ENCODE measurements at regions not wholly inside any gene's neighbourhood (a gene's known extent, or its start where the extent isn't known, plus 50 kb on each side); places are given as distances from the start of the nearest gene placed in this dataset.

DNA sequence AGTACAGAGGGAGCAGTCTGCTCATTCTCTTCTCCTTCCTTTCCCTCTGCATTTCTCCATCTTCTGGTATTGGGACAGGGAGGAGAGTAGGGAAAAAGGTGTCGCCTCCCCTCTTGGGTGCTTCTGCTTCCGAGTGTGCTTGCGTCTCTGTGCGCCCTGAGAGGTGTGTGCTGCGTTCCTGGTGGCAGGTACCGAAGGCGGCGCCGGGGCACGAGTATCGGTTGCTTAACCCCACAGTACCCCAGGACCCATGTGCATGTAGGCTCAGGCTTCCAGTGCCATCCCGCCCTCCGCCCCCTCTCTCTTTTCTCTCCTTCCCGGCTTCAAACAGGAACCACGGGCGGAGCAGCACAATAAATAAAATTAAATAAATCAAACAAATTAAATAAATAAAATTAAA lies 169.3 kb upstream of the GLI3 start:
- POLR2A ChIA-PET: no interaction called here
- no peaks in the 10 kb centered on the region for H3K36me3 ChIP-seq (replicated peaks in 1 of 2; ENCODE audit: control insufficient read depth in 1 of 2, insufficient read depth in 2 of 2, low read length in 1 of 2)
- H3K79me2 ChIP-seq (ENCODE audit: insufficient read depth): no peaks in the 10 kb centered on the region
- H3K4me3 ChIP-seq (ENCODE audit: low read depth in 2 of 2, low read length in 1 of 2): no peak overlapping the region
- no peak overlapping the region for H3K27ac ChIP-seq (ENCODE audit: low read depth in 2 of 2, low read length in 1 of 2)
- H3K9me2 ChIP-seq: no peaks in the 10 kb centered on the region
- no peaks in the 10 kb centered on the region for H3F3A ChIP-seq (replicated peaks; ENCODE audit: insufficient read depth)
- no peaks in the 10 kb centered on the region for H3K9me3 ChIP-seq
- H3K4me1 ChIP-seq (ENCODE audit: control insufficient read depth in 1 of 2, insufficient read depth in 2 of 2, low read depth in 1 of 2, low read length in 1 of 2): no peaks in the 10 kb centered on the region
- H3K27me3 ChIP-seq (ENCODE audit: insufficient read depth): peaks cover 27% of the 10 kb centered on the region
- DNase-seq: no peak
- H3K9ac ChIP-seq: no peak overlapping the region
- H3K4me2 ChIP-seq: no peak overlapping the region
- WGBS (ENCODE audit: low lambda C conversion rate): 8% methylated on average over 16 of the region's 16 CpGs
- H4K20me1 ChIP-seq (ENCODE audit: insufficient read depth): no peaks in the 10 kb centered on the region
- TF ChIP-seq FOXM1 (IDR thresholded peaks at IDR 0.05; ENCODE audit: low read depth): no peak
- no peak for TF ChIP-seq SIN3A (IDR thresholded peaks at IDR 0.05; ENCODE audit: borderline replicate concordance, low read depth, low read length)
- no peak for TF ChIP-seq CHD2 (IDR thresholded peaks at IDR 0.05; ENCODE audit: low read length, partially characterized antibody)
- TF ChIP-seq GABPA (IDR thresholded peaks at IDR 0.05; ENCODE audit: low read depth): no peak
- TF ChIP-seq ZBTB33 (IDR thresholded peaks at IDR 0.05; ENCODE audit: borderline replicate concordance, low read depth): no peak
- no peak overlapping the region for H2AFZ ChIP-seq (ENCODE audit: low read depth)
- CTCF ChIA-PET: no interaction called here

DNA sequence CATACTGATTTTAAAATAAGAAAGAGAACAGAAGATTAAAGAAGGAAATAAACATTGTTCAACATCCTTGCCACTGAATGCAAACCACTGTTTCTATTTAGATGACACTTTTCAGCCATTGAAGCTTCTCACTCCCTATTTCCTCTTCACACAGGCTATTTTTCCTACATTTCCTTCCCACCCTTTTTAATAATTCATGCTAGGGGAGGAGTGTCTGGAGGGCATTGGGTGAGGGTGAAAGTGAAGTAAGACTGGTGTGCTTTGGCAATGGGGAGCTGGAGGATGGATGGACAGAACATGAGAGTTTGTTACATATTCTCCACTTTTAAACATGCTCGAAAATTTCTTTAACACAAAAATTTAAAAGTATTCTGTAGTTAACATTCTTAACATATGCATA lies 168.8 kb upstream of the GLI3 start:
- Histone ChIP-seq H4K20me1 (ENCODE audit: insufficient read depth) (no peaks in the 10 kb centered on the region), H3K36me3 (replicated peaks in 1 of 2; ENCODE audit: control insufficient read depth in 1 of 2, insufficient read depth in 2 of 2, low read length in 1 of 2) (no peaks in the 10 kb centered on the region), H3K4me1 (ENCODE audit: control insufficient read depth in 1 of 2, insufficient read depth in 2 of 2, low read depth in 1 of 2, low read length in 1 of 2) (no peaks in the 10 kb centered on the region), H3K4me2 (no peak overlapping the region), H3K79me2 (ENCODE audit: insufficient read depth) (no peaks in the 10 kb centered on the region), H3K27me3 (ENCODE audit: insufficient read depth) (peaks cover 31% of the 10 kb centered on the region), H3K9me3 (no peaks in the 10 kb centered on the region), H3K27ac (ENCODE audit: low read depth in 2 of 2, low read length in 1 of 2) (no peak overlapping the region), H3K9ac (no peak overlapping the region), H3F3A (replicated peaks; ENCODE audit: insufficient read depth) (no peaks in the 10 kb centered on the region), H3K9me2 (no peaks in the 10 kb centered on the region), H2AFZ (ENCODE audit: low read depth) (no peak overlapping the region), H3K4me3 (ENCODE audit: low read depth in 2 of 2, low read length in 1 of 2) (no peak overlapping the region)
- CTCF ChIA-PET: no interaction called here
- POLR2A ChIA-PET: no interaction called here
- WGBS (ENCODE audit: low lambda C conversion rate): 2% methylated on average over 1 of the region's 1 CpG
- TF ChIP-seq FOXJ3 (CRISPR knock-in tag; IDR thresholded peaks at IDR 0.05): no peak
- TF ChIP-seq ELF1 (IDR thresholded peaks at IDR 0.05): no peak
- TF ChIP-seq YY1 (IDR thresholded peaks at IDR 0.05; ENCODE audit: low read depth): no peak
- TF ChIP-seq POLR2AphosphoS5 (IDR thresholded peaks at IDR 0.05; ENCODE audit: low read depth, low read length): no peak
- TF ChIP-seq CTCF (IDR thresholded peaks at IDR 0.05): no peak
- no peak for DNase-seq

All from SK-N-SH (cell line).